AG08395 (cell line): ENCODE measurements at regions not wholly inside any gene's neighbourhood (a gene's known extent, or its start where the extent isn't known, plus 50 kb on each side); places are given as distances from the start of the nearest gene placed in this dataset.
"Not testable (repeated sequence)": the region's sequence is repeated elsewhere in the genome, so short reads cannot be mapped to it uniquely, and the experiment has no call there.

Experiments used
- DNase-seq: peaks from one replicate; pipeline ENCODE4 v3.0.0; 2012; ENCODE audit warnings: mixed read lengths, low spot score

DNA sequence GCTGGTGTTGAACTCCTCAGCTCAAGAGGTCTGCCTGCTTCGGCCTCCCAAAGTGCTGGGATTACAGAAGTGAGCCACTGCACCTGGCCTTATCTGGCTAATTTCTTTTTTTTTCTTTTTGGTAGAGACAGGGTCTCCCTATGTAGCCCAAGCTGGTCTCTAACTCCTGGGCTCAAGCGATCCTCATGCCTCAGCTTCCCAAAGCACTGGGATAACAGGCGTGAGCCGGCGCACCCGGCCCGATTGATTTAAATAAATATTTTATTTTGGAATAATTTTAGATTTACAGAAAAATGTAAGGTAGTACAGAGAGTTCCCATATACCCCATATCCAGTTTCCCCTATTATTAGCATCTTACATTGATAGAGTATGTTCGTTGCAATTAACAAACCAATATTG is 155.0 kb upstream of the MVB12B start:
- no peak for DNase-seq

DNA sequence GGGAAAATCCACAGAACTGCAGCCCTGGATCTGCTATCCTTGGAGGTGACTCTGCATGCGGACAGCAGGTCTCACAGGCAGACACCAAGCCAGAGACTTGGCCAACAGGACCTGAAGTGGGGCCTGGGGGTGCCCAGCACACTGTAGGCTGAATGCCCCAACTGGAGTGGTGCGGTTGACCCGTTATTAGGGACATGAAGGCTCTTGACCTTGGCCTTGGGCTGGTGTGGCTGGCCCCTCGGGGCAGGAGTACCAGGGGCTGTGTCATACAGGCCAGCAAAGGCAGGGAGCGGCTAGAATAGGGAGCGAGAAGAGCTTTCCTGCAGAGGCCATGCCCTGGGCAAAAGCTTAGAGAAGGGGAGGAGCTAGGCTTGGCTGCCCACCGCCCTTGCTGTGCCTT is 153.2 kb upstream of the MVB12B start:
- no peak for DNase-seq

DNA sequence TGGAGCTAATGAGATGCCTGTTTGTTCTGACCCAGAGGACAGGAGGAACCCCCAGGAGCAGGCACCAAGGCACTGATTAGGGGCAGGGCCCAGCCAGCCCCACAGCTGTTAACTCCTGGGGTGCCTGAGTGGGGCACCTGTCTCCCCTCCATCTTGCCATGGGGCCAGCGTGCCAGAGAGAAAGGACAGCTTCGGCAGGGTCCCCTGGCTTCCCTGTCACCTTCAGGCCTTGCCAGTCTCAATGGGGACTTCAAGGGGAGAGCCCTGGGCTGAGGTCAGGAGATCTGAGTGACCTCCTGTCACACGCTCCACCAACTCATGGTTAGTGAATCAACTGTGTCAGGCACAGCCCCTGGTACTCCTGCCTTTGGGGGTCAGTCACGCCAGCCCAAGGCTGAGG is 152.7 kb upstream of the MVB12B start:
- DNase-seq: no peak

DNA sequence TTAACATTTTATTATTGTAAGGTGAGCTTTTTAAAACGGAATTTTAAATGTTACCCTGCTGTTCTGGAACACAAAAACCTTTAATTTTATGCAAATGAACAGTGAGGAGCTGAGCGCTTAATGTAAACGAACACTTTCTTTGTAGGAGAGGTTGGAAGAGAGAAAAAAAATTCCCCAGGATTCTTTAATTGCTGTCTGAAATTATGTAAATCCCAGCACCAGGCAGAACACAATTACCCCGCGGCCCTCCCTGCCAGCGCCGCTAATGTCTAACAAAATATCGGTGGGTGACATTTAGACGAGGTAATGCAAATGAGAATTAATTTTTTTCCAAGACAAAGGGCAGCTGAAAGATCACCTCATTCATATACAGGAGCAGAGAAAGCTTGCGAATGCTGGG is 143.4 kb upstream of the MVB12B start:
- DNase-seq: no peak

DNA sequence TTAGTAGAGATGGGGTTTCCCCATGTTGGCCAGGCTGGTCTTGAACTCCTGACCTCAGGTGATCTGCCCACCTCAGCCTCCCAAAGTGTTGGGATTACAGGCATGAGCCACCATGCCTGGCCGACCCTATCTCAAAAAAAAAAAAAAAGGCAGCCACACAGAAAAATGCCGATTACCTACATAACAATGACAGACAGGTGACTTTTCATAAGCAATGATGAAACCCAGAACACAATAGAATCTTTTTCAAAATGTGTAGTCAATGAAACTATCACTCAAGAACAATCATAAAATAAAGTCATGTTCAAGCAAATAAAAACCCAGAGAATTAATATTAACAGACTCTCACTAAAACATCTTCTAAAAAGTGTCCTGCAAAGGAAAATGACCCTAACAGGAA is 135.6 kb upstream of the MVB12B start:
- not testable (repeated sequence) for DNase-seq

DNA sequence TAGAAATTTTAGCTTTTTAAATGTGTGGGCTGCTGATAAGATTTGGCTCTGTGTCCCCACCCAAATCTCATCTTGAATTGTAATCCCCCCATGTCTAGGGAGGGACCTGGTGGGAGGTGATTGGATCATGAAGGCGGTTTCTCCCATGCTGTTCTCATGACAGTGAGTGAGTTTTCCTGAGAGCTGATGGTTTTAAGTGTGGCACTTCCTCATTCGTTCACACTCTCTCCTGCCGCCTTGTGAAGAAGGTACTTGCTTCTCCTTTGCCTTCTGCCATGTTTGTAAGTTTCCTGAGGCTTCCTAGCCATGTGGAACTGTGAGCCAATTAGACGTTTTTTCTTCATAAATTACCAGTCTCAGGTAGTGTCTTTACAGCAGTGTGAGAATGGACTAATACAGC is 127.8 kb upstream of the MVB12B start:
- DNase-seq: no peak

DNA sequence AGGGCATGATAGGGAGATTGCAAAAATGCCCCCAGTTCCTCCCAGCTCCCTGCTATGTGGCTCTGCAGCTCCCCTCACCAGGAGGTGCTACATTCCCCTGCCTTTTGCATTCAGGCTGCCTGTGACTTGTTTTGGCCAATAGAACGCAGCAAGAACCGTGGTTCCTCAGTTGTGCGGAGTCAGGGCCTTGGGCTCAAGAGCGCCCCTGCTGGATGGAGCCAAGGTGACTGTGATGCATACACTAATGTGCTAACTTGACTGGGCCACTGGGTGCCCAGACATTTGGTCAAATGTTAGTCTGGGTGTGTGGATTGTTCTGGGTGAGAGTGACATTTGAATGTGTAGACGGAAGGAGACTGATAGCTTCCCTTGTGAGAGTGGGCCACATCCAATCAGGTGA is 123.3 kb upstream of the MVB12B start:
- no peak for DNase-seq

DNA sequence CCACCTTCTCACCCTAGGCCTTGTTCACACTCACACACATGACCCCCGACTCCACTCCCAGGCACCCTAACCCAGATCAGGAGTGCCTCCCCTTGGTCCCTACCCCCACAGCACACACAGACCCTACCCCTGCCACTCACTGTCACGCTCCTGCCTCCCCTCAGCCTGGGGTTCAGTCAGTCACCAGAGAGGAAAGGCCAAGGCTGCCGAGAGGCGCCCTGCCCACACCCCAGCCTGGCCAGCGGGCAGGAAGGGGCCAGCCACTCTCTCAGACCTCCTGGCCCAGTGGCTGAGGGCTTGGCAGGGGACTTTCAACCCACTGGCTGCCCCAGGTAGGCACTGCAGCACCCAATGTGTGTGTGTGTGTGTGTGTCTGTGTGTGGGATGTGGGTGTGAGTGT is 122.4 kb upstream of the MVB12B start:
- no peak for DNase-seq

DNA sequence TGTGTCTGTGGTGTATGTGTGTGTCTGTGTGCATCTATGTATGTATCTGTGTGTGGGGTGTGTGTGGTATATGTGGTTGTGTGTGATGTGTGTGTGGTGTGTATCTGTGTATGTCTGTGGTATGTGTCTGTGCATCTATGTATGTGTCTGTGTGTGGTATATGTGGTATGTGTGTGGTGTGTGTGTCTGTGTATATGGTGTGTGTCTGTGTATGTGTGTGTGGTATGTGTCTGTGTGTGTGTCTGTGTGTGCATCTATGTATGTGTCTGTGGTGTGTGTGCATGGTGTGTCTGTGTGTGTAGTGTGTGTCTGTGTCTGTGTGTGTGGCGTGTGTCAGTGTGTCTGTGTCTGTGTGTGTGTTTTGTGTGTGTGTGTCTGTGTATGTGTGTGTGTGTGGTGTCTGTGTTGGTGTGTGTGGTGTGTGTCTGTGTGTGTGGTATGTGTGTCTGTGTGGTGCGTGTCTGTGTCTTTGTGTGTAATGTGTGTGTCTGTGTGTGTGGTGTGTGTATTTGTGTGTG is 121.9 kb upstream of the MVB12B start:
- DNase-seq: no peak

DNA sequence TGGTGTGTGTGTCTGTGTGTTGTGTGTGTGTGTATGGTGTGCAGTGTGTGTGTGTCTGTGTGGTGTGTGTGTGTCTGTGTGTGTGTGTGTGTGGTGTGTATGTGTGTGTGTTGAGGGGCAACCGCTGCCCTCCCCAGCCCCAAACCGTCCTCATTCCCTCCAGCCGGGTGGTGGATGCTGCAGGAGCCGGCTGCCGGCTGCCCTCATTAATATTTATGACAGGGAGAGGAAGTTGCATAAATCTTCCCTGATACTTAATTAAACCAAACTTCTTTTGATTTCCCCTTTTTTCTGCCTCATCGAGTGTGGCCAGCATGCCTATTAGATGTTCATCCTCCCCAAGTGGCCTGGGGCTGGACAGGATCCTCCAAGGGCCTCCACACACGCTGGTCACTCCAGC is 121.4 kb upstream of the MVB12B start:
- no peak for DNase-seq

DNA sequence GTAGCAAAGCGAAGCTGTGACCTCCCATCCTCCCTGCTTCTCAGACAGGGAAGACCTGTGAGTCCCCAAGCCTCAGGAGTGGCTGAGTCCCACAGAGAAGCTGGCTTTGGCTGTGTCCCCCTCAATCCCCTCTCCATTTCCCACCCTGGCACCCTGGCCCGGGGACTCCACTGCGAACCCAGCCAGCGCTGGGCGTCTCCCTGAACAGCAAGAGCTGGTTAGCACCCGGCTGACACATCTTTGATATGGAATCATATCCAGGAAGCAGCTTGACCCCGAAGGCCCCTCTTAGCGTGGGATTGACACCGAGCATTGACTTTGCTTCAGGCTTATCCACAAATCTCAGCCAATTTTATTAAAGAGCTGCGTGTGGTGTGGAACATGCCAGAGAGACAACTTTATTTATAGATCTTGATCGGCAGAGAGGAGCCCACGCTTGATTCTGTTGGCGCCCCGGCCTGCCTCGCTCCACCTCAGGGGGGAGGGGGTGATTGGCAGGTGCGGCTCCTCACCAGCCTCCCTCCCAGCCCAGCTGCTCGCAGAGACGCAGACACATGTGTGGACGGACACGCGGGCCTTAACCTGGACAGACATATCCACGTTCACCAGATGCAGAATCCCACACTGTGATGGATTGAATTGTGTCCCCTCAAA is 120.7 kb upstream of the MVB12B start:
- no peak for DNase-seq

DNA sequence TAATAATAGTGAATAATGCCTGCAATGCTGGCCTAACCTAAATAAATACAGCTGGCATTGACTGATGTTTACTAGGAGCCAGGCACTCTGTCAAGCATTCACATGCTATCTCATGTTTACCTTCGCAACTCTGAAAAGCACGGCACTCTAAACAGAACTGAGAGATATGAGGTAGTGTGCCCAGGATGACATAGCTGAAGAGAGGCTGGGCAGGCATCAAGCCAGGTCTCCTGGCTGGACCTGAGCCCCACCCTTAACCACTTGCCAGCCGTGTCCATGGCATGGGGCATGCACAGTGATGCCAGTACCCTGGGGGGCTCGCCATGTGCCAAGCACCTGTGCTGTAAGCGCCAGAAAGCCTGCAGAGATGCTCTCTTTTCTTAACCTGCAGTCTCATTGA is 119.4 kb upstream of the MVB12B start:
- DNase-seq: no peak

DNA sequence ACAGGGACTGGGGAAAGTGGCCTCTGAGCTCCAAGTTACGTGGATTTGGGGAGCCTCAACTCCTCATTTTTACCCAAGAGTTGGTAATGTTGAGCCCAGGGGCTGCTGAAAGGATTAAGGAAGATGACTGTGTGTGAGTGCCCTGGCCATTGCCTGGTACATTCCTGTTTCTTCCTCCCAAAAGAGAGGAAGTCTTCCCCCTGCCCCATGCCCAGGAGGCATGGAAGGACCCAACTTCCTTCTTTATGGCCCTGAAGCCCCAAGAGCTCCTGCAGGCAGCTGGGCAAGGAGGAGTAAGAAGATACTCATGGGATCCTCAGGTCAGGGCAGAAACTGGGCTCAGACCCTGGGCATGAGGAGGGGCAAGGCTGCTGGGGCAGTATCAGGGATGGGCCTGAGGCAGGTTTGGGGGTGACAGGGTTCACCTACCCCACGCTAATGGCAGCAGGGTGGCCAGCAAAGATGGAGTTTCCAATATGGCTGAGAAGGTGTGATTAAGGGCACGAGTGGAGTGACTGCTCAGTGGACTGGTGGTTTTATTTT is 118.3 kb upstream of the MVB12B start:
- no peak for DNase-seq

DNA sequence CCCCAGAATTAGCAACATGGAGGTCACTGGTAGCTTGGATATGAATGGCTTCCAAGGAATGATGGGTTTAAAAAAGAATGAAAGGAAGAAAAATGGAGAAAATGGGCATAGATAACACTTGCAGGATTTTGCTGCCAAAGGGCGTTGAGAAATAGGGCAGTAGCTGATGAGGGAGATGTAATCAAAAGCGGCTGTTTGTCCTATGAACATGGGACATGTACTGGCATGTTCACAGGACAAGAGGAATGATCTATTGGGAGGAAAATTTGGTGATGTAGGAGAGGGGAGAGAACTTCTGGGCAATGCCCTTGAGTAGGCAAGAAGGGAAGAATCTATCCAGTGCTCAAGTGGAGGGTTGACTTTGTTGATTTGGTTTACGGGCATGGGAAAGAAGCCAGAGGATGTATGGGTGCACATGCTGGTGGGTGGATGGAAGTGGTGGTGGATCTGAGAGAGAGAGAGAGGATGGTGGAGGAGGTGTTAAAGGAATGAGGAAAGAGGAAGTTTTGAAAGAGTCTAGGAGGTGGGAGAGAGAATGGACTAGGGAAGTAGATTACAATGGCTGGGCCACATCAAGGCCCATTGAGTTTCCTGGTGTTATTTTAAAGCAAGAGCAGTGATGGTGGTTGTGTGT is 115.1 kb upstream of the MVB12B start:
- DNase-seq: no peak

DNA sequence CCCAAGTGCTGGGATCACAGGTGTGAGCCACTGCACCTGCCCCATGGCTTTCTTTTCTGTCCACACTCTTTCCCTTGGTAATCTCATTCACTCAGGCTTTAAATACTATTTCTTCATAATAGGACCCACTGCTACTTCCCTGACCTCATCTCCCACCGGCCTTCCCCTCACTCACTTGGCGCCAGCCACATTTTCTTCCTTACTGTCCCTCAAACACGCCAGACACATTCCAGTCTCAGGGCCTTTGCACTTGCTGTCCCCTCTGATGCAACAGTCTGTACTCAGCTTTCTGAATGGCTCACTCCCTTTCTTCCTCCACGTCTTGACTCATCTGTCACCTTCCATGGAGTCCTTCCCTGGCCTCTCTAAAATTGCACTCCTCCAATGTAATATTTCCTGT is 111.1 kb upstream of the MVB12B start:
- no peak for DNase-seq

DNA sequence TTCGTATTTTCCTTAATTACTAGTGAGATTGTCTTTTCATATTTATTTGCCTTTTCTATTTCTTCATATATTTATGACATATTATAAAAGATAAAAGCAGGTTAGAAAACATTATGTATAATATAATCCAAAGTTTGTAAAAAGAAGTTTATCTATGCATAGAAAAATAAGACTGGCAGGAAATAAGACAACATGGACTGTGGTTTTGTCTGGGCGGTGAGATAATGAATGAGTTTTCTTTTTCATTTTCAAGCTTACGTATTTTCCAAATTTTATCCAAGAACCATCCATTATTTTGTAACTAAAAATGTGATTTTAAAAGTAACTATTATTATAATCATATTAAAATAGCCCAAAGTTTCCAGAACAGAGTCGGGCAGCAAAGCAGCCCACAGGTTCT is 109.8 kb upstream of the MVB12B start:
- DNase-seq: no peak

DNA sequence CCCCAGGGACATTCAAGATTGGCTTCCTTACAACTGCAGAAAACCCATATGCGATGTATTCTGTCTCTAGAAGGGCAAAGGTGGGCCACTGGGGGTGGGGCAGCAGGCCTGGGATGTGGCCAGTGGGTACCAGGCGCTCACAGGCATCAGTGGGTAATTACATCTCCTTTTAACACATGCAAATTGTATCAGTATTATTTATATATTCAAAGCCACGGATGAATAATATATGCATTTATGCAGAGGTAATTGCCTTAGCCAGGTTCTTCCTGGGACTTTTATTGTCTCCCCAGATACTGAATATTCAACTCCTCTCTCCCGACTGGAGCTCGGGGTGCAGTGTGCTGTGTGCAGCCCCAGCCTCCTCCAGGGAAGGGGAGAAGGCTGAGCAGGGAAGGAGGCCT is 109.4 kb upstream of the MVB12B start:
- DNase-seq: no peak

DNA sequence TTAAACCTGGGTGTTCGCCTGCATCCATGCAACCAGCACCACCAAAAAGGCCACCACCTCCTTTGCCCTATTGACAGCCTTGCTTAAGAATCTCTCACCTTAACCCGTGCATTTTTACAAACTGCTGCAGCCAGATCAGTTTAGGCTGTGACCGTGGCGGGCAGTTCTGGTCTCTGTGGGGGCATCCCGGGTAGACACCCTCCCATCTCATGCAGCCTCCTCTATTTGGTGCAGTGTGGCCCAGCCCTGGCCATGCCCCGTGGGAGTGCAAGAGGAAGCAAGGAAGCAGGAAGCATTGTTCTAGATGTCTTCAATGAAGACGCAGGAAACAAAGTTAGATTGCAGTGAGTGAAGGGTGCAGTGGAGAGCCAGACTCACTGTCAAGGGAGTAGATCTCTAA is 108.8 kb upstream of the MVB12B start:
- DNase-seq: no peak

DNA sequence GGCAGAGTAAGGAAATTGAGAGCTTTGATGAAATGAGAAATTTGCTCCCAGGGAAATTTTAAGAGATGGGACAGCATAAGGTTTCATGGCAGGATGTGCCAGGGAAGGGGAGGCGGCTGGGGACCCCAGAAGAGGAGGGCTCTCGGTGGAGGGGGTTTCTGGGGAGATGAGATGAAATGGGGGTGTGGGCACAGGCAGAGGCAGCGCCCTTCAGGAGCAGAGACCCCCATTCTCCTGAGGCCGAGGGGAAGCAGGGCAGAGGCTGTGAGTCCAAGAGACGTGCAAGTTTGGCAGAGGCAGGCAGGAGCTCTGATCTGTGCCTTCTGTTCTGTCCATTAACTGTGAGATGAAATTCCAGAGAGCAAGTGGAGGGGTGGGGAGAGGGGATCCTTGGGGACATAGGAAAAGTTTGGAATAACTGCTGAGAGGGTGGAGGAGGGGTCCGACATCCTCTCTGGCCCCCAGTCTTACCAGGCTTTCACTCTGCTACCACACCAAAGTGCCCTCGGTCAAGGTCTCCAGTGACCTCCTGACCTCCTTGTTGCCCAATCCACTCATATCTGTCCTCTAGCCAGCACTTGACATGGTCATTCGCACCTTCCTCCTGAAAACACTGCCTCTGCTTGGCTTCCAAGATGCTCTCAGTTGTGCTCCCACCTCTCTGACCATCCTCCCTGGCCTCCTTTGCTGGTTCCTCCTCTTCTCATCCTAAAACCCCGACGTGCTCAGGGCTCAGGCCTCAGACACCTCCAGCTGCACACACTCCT is 108.1 kb upstream of the MVB12B start:
- no peak for DNase-seq

DNA sequence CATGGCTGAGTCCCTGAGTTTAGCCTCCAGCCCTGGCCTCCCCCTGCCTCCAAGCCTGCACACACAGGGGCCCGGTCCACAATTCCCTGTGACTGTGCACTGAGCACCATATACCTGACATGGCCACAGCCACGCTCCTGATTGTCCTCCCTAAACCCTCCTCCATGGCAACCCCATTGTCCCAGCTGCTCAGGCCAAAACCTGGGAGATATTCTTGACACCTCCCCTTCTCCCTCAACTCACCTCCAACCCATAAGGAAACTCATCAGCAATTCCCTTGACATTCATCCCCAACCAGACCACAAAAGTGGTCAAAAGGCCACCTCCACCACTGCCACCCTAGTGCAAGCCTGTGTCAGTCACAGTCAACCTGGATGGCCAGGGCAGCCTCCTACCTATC is 107.5 kb upstream of the MVB12B start:
- DNase-seq: no peak

DNA sequence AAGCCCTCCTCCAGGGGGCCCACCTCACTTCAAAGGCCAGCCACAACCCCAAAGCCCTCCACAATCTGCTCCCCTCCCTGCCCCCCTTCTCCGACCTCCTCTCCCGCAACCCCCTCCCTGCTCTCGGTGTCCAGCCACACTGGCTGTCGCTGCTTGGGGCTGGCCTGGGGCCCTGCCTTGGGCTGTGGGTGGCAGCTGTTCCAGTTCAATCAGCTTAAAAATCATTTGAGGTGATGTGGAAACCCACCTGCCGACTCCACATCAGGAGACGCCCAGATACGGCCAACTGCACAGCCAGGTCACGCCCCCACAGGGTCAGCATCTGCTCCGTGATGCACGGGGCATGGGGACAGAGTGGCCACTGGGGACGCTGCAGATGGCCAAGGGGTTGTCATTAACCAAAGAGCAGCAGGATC is 107.0 kb upstream of the MVB12B start:
- no peak for DNase-seq

DNA sequence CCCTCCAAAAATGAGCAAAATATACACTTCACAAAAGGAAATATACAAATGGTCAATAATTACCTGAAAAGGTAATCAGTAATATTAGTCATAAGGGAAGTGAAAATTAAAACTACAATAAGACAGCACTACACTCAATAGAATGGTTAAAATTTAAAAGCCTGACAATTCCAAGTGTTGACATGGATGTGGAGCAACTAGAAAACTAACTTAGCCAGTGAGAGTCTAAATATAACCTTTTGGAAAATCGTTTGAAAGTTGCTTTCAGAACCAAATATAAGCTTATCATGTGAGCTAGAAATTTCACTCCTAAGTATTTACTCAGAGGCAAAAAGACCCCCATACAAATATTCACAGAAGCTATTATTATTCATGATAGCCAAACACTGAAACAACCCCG is 105.1 kb upstream of the MVB12B start:
- DNase-seq: no peak

DNA sequence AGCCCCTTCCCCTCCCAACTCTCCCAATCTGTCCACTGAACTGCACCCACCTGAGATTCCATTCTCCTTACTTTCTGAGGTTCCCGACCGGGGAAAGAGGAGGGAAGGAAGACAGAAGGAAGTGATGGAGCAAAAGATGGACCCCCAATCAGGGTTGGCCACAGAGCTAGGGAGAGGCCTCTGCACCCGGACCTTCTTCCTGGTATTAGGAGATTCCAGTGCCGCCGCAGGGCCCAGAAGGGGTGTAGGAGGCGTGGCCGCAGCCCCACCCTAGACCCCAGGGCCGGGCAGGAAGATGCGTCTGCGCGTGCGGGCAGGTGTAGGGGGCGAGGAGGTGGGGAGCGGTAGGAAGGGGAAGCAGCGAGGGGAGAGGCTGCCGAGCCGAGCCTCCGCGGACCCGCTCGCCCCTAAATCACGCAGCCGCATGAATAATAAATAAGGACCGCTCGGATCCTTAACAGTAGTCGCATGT is 104.2 kb upstream of the MVB12B start:
- DNase-seq: no peak
